CD14-positive monocyte (primary cell): ENCODE measurements at regions not wholly inside any gene's neighbourhood (a gene's known extent, or its start where the extent isn't known, plus 50 kb on each side); places are given as distances from the start of the nearest gene placed in this dataset.
"Not testable (repeated sequence)": the region's sequence is repeated elsewhere in the genome, so short reads cannot be mapped to it uniquely, and the experiment has no call there.

Source experiments
- DNase-seq, 3 donors: peaks; one replicate each; pipeline ENCODE4 v3.0.0-alpha.2; 2011 to 2022
- H2AFZ ChIP-seq: 2 replicates; pipeline ENCODE4 v1.6.0; 2012; ENCODE audit warnings: mild to moderate bottlenecking, low read depth, low read length, inconsistent platforms; ENCODE audit not compliant: insufficient read depth, poor library complexity, severe bottlenecking
- H3K27ac ChIP-seq, 2 donors: 1 replicate in 1 of 2; 2 replicates in 1 of 2; pipeline ENCODE4 v1.5.1; 2012 to 2013; ENCODE audit warnings: low read length in 2 of 2, control low read depth in 1 of 2, inconsistent platforms in 1 of 2, low read depth in 1 of 2, mild to moderate bottlenecking in 1 of 2
- H3K27me3 ChIP-seq, 2 donors: one replicate each; pipeline versions ENCODE4 v1.6.0 to v1.6.1; 2011 to 2013; ENCODE audit warnings: low read length in 2 of 2; ENCODE audit not compliant: control insufficient read depth in 2 of 2, insufficient read depth in 2 of 2
- H3K36me3 ChIP-seq, 2 donors: replicated peaks in 1 of 2; 1 replicate in 1 of 2; 2 replicates in 1 of 2; pipeline versions ENCODE4 v1.5.1 to v1.6.1; 2012 to 2013; ENCODE audit warnings: low read length in 2 of 2, control low read depth in 1 of 2, inconsistent platforms in 1 of 2, mild to moderate bottlenecking in 1 of 2; ENCODE audit not compliant: insufficient read depth in 2 of 2, control insufficient read depth in 1 of 2
- H3K4me1 ChIP-seq, 2 donors: 1 replicate in 1 of 2; 2 replicates in 1 of 2; pipeline versions ENCODE4 v1.5.1 to v1.6.1; 2012 to 2013; ENCODE audit warnings: low read length in 2 of 2, control low read depth in 1 of 2, inconsistent platforms in 1 of 2, mild to moderate bottlenecking in 1 of 2, moderate library complexity in 1 of 2; ENCODE audit not compliant: insufficient read depth in 2 of 2, control insufficient read depth in 1 of 2
- H3K4me2 ChIP-seq: replicated peaks from 2 replicates; pipeline ENCODE3; 2012; ENCODE audit warnings: low read length, moderate library complexity, mild to moderate bottlenecking; ENCODE audit not compliant: poor library complexity, severe bottlenecking; ENCODE audit errors: extremely low read depth
- H3K4me3 ChIP-seq, 3 experiments: fragments of 200-600 bp in 1 of 3; sonication (generic) in 1 of 3; replicated peaks in 1 of 3; 1 replicate in 2 of 3; 2 replicates in 1 of 3; pipeline ENCODE4 v1.5.1; 2011 to 2013; ENCODE audit warnings: low read length in 3 of 3, mild to moderate bottlenecking in 3 of 3, control low read depth in 2 of 3, low read depth in 2 of 3, inconsistent platforms in 1 of 3, moderate library complexity in 1 of 3
- H3K79me2 ChIP-seq: 2 replicates; pipeline ENCODE4 v1.6.0; 2012; ENCODE audit warnings: mild to moderate bottlenecking, control low read depth, inconsistent platforms, low read length, moderate library complexity; ENCODE audit not compliant: insufficient read depth
- H3K9ac ChIP-seq: 2 replicates; pipeline ENCODE4 v1.6.0; 2017; ENCODE audit warnings: low read length, mild to moderate bottlenecking; ENCODE audit not compliant: insufficient read depth, poor library complexity, severe bottlenecking
- H3K9me3 ChIP-seq, 2 donors: replicated peaks in 1 of 2; 1 replicate in 1 of 2; 2 replicates in 1 of 2; pipeline versions ENCODE4 v1.5.1 to v1.6.1; 2012 to 2013; ENCODE audit warnings: low read length in 2 of 2, control low read depth in 1 of 2; ENCODE audit not compliant: control insufficient read depth in 1 of 2, insufficient read depth in 1 of 2
- H4K20me1 ChIP-seq: 2 replicates; pipeline ENCODE4 v1.6.0; 2012; ENCODE audit warnings: mild to moderate bottlenecking, low read length, control low read depth, moderate library complexity; ENCODE audit not compliant: insufficient read depth
- H3K27ac Mint-ChIP-seq, 7 donors: one replicate each; pipeline ENCODE4 v1.8.0; 2020; ENCODE audit warnings: mild to moderate bottlenecking in 7 of 7, mixed read lengths in 7 of 7, moderate library complexity in 6 of 7, inconsistent platforms in 2 of 7
- H3K27me3 Mint-ChIP-seq, 3 donors: one replicate each; pipeline ENCODE4 v1.8.0; 2021 to 2022; ENCODE audit warnings: low read depth in 3 of 3, mild to moderate bottlenecking in 3 of 3, mixed read lengths in 3 of 3, moderate library complexity in 3 of 3, inconsistent platforms in 1 of 3
- H3K36me3 Mint-ChIP-seq, 2 donors: one replicate each; pipeline ENCODE4 v1.8.0; 2020; ENCODE audit warnings: mixed read lengths in 2 of 2, inconsistent platforms in 1 of 2, mild to moderate bottlenecking in 1 of 2
- H3K4me1 Mint-ChIP-seq: one replicate; pipeline ENCODE4 v1.8.0; 2020; ENCODE audit warnings: mild to moderate bottlenecking, mixed read lengths
- H3K4me3 Mint-ChIP-seq, 2 donors: one replicate each; pipeline ENCODE4 v1.8.0; 2020; ENCODE audit warnings: mild to moderate bottlenecking in 2 of 2, mixed read lengths in 2 of 2, moderate library complexity in 1 of 2
- H3K9me3 Mint-ChIP-seq, 7 donors: one replicate each; pipeline ENCODE4 v1.8.0; 2020 to 2022; ENCODE audit warnings: mixed read lengths in 7 of 7, mild to moderate bottlenecking in 6 of 7, moderate library complexity in 6 of 7, inconsistent platforms in 2 of 7
- CTCF ChIP-seq: fragments of 200-600 bp; IDR thresholded peaks from one replicate; pipeline ENCODE4 v1.8.0; 2022; ENCODE audit warnings: antibody characterized with exemption, mild to moderate bottlenecking
- WGBS: methylation state at CpG from one replicate; pipeline ENCODE4 v1.1.5; 2013; ENCODE audit warnings: missing lambda C conversion rate; ENCODE audit not compliant: insufficient coverage; 5-methylcytosine and 5-hydroxymethylcytosine counted together
- intact Hi-C, 2 donors: fragments of 100-400 bp; cut with micrococcal nuclease; formaldehyde crosslinking; loops; one replicate each; pipeline versions ENCODE4 v1.15.0 to v1.15.1; 2023

- H3K4me2 ChIP-seq, H3K27me3 Mint-ChIP-seq, H3K79me2 ChIP-seq, H4K20me1 ChIP-seq, intact Hi-C loops, H3K9me3 Mint-ChIP-seq, H3K4me1 Mint-ChIP-seq, H2AFZ ChIP-seq, H3K27ac ChIP-seq, H3K4me3 ChIP-seq, H3K27me3 ChIP-seq, H3K4me1 ChIP-seq, H3K4me3 Mint-ChIP-seq, H3K36me3 Mint-ChIP-seq, H3K9me3 ChIP-seq, H3K36me3 ChIP-seq, DNase-seq, H3K9ac ChIP-seq, H3K27ac Mint-ChIP-seq: not testable (repeated sequence)
- no CpG with 5 or more reads among the region's 3 CpGs for WGBS
Measured at GRCh38 chr15:84146299-84146698, 89.3 kb upstream of the GOLGA6L4 start.

- H3K27me3 Mint-ChIP-seq, intact Hi-C loops, H3K9me3 Mint-ChIP-seq, H2AFZ ChIP-seq, H3K4me2 ChIP-seq, H3K36me3 Mint-ChIP-seq, H3K4me1 Mint-ChIP-seq, H3K9me3 ChIP-seq, H3K4me1 ChIP-seq, H3K4me3 Mint-ChIP-seq, H4K20me1 ChIP-seq, DNase-seq, H3K79me2 ChIP-seq, H3K9ac ChIP-seq, H3K27ac Mint-ChIP-seq, H3K27me3 ChIP-seq, H3K4me3 ChIP-seq, H3K36me3 ChIP-seq, H3K27ac ChIP-seq: not testable (repeated sequence)
- WGBS = no CpG with 5 or more reads among the region's 2 CpGs
Measured at GRCh38 chr15:84147307-84147706, 88.3 kb upstream of the GOLGA6L4 start.

DNA sequence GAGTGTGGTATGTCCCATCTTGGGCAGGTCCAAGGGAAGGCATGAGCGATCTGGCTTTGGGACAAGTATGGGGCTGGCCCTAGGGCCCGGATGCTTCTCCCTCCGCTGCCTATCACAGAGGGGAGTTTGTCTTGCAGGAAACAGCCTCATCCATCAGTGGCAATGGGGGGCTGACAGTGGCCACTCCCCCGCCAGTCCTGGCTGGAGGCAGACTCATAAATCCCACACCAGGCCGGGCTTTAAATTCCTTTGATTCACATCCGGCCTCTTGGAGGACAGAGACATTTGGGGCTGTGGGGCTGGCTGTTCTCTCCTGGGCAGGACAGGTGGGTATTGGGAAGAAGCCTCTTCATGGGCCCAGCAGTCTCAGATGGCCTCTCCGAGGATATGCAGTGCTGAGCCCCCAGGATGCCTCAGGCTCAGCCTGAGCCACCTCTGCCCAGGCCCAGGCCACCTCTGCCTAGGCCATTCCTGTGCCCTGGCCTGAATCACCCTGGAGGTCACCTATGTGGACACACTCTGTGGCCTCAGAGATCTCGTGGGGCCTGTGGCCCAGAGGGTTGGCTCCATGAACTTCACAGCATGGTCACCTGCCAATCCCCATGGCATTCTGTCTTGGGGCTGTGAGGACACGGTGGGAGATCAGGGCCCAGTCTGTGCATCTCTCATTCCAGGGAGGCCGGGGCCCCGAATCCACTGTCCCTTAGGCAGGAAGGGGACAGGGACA, 84.2 kb upstream of the GOLGA6L4 start:
- no peak overlapping the region for H3K27ac ChIP-seq
- intact Hi-C loops = no loop called here
- H3K4me3 ChIP-seq = no peak overlapping the region
- H3K27ac Mint-ChIP-seq = peak overlapping the region in 1 of 7 donors; percentile 11
- H4K20me1 ChIP-seq = no peaks in the 10 kb centered on the region
- H3K27me3 ChIP-seq = no peaks in the 10 kb centered on the region
- no peaks in the 10 kb centered on the region for H3K36me3 ChIP-seq
- WGBS = 91% methylated on average over 6 of the region's 11 CpGs
- H3K79me2 ChIP-seq = no peaks in the 10 kb centered on the region
- no peak overlapping the region for H2AFZ ChIP-seq
- H3K9me3 Mint-ChIP-seq = no peaks in the 10 kb centered on the region
- no peaks in the 10 kb centered on the region for H3K36me3 Mint-ChIP-seq
- no peak overlapping the region for H3K9ac ChIP-seq
- H3K4me2 ChIP-seq = no peak overlapping the region
- H3K4me1 Mint-ChIP-seq = no peaks in the 10 kb centered on the region
- DNase-seq = no peak
- no peaks in the 10 kb centered on the region for H3K4me1 ChIP-seq
- H3K27me3 Mint-ChIP-seq = peaks cover 3 to 6% (median 4%) of the 10 kb centered on the region in 3 donors
- TF ChIP-seq CTCF = no peak
- H3K4me3 Mint-ChIP-seq = no peak overlapping the region
- H3K9me3 ChIP-seq = no peaks in the 10 kb centered on the region

- H3K4me1 ChIP-seq, H3K4me3 Mint-ChIP-seq, H3K36me3 ChIP-seq, H3K4me1 Mint-ChIP-seq, H3K4me3 ChIP-seq, H4K20me1 ChIP-seq, intact Hi-C loops, H3K9me3 ChIP-seq, H3K27me3 Mint-ChIP-seq, H2AFZ ChIP-seq, DNase-seq, H3K36me3 Mint-ChIP-seq, H3K27ac Mint-ChIP-seq, H3K27ac ChIP-seq, H3K27me3 ChIP-seq, H3K79me2 ChIP-seq, H3K9me3 Mint-ChIP-seq, H3K9ac ChIP-seq, H3K4me2 ChIP-seq: not testable (repeated sequence)
- 90% methylated on average over 6 of the region's 8 CpGs for WGBS
Measured at GRCh38 chr15:84152381-84152979, 83.1 kb upstream of the GOLGA6L4 start.
